Stimulated activated CD4-positive, alpha-beta T cell treated with anti-CD3 and anti-CD28 coated beads, Interleukin-2, amount 100 ng/mL, for 48 hours (primary cell): ENCODE measurements at regions not wholly inside any gene's neighbourhood (a gene's known extent, or its start where the extent isn't known, plus 50 kb on each side); places are given as distances from the start of the nearest gene placed in this dataset.
"Not testable (repeated sequence)": the region's sequence is repeated elsewhere in the genome, so short reads cannot be mapped to it uniquely, and the experiment has no call there.

ENCODE experiments used
- DNase-seq, 2 donors: peaks; one replicate each; pipeline ENCODE4 v3.0.0-alpha.2; 2020

GRCh38 chr3:31300456-31301443 is 232.0 kb upstream of the STT3B start:
- DNase-seq: no peak

GRCh38 chr3:31302343-31302742 is 230.4 kb upstream of the STT3B start:
- no peak for DNase-seq

- no peak for DNase-seq
These were observed 227.4 kb upstream of the STT3B start for GRCh38 chr3:31305340-31305739.

- DNase-seq: no peak
These were observed 225.5 kb upstream of the STT3B start for GRCh38 chr3:31307131-31307785.

GRCh38 chr3:31311559-31311958 is 221.2 kb upstream of the STT3B start:
- no peak for DNase-seq

GRCh38 chr3:31312400-31312799 is 220.3 kb upstream of the STT3B start:
- no peak for DNase-seq

- no peak for DNase-seq
These were observed 218.5 kb upstream of the STT3B start for GRCh38 chr3:31314258-31314657.

GRCh38 chr3:31319332-31319731 is 213.4 kb upstream of the STT3B start:
- no peak for DNase-seq

GRCh38 chr3:31321620-31322019 is 211.1 kb upstream of the STT3B start:
- DNase-seq: no peak

GRCh38 chr3:31322460-31322859 is 210.3 kb upstream of the STT3B start:
- no peak for DNase-seq

- not testable (repeated sequence) for DNase-seq
These were observed 204.8 kb upstream of the STT3B start for GRCh38 chr3:31327826-31328357.

- DNase-seq: no peak
These were observed 201.4 kb upstream of the STT3B start for GRCh38 chr3:31331278-31331677.

- no peak for DNase-seq
These were observed 191.6 kb upstream of the STT3B start for GRCh38 chr3:31341130-31341529.

- DNase-seq: no peak
These were observed 189.7 kb upstream of the STT3B start for GRCh38 chr3:31343075-31343474.

GRCh38 chr3:31345581-31345980 is 187.1 kb upstream of the STT3B start:
- no peak for DNase-seq

- DNase-seq: no peak
These were observed 186.2 kb upstream of the STT3B start for GRCh38 chr3:31346542-31346979.

- DNase-seq: no peak
These were observed 183.6 kb upstream of the STT3B start for GRCh38 chr3:31349001-31349748.

GRCh38 chr3:31350307-31350706 is 182.4 kb upstream of the STT3B start:
- DNase-seq: no peak

- no peak for DNase-seq
These were observed 180.4 kb upstream of the STT3B start for GRCh38 chr3:31352331-31352730.

- DNase-seq: no peak
These were observed 179.6 kb upstream of the STT3B start for GRCh38 chr3:31353166-31353565.

- DNase-seq: no peak
These were observed 178.4 kb upstream of the STT3B start for GRCh38 chr3:31354373-31354772.

- DNase-seq: no peak
These were observed 176.9 kb upstream of the STT3B start for GRCh38 chr3:31355807-31356206.

GRCh38 chr3:31356941-31357340 is 175.8 kb upstream of the STT3B start:
- DNase-seq: no peak
